Muscle of leg (tissue), 3 donors: ENCODE measurements at regions not wholly inside any gene's neighbourhood (a gene's known extent, or its start where the extent isn't known, plus 50 kb on each side); places are given as distances from the start of the nearest gene placed in this dataset.

Source experiments
- DNase-seq: peaks from one replicate; pipeline ENCODE4 v3.0.0; 2013
- H3K27ac ChIP-seq: one replicate; pipeline ENCODE4 v1.5.1; 2013; ENCODE audit warnings: mild to moderate bottlenecking, low read length, control low read depth
- H3K27me3 ChIP-seq: one replicate; pipeline ENCODE4 v1.6.1; 2013; ENCODE audit warnings: low read length; ENCODE audit not compliant: control insufficient read depth, insufficient read depth
- H3K36me3 ChIP-seq: one replicate; pipeline ENCODE4 v1.6.1; 2013; ENCODE audit warnings: low read length; ENCODE audit not compliant: control insufficient read depth, insufficient read depth
- H3K4me1 ChIP-seq: one replicate; pipeline ENCODE4 v1.6.1; 2013; ENCODE audit warnings: low read length; ENCODE audit not compliant: control insufficient read depth, insufficient read depth
- H3K4me3 ChIP-seq: one replicate; pipeline ENCODE4 v1.5.1; 2013; ENCODE audit warnings: low read length, control low read depth
- H3K9me3 ChIP-seq: replicated peaks from 2 replicates; pipeline ENCODE4 v1.6.1; 2013; ENCODE audit warnings: low read depth, low read length; ENCODE audit not compliant: control insufficient read depth
- WGBS: methylation state at CpG from one replicate; pipeline ENCODE4 v1.1.5; 2013; ENCODE audit warnings: missing lambda C conversion rate; ENCODE audit not compliant: insufficient coverage; 5-methylcytosine and 5-hydroxymethylcytosine counted together

DNA sequence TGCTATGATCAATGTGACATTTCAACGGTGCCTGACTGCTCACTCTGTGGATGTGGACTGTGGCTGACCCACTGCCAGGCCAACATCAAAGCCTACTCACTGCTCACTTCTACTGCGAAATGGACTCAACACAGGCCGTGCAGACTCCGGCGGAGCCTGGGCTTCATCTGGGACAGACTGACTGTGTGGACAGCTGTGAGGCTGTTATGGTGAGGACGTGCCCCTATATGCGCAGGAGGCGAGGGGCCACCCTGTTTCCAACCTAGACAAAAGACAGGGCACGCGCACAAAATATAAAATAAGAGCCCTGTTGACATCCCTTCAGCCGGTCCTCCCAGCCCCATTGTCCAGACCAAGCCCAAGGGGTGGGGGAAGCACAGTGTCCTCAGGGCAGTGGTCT is 514.4 kb upstream of the RAB6C start:
- Histone ChIP-seq H3K27me3 (no peaks in the 10 kb centered on the region), H3K36me3 (no peaks in the 10 kb centered on the region), H3K4me1 (peaks cover 2% of the 10 kb centered on the region), H3K4me3 (no peak overlapping the region), H3K27ac (no peak overlapping the region), H3K9me3 (no peaks in the 10 kb centered on the region)
- DNase-seq, result no peak
- WGBS, result 79% methylated on average over 3 of the region's 11 CpGs

- WGBS, result 87% methylated on average over 10 of the region's 13 CpGs
- no peak for DNase-seq
Measured at GRCh38 chr2:129466389-129466788, 513.1 kb upstream of the RAB6C start.

DNA sequence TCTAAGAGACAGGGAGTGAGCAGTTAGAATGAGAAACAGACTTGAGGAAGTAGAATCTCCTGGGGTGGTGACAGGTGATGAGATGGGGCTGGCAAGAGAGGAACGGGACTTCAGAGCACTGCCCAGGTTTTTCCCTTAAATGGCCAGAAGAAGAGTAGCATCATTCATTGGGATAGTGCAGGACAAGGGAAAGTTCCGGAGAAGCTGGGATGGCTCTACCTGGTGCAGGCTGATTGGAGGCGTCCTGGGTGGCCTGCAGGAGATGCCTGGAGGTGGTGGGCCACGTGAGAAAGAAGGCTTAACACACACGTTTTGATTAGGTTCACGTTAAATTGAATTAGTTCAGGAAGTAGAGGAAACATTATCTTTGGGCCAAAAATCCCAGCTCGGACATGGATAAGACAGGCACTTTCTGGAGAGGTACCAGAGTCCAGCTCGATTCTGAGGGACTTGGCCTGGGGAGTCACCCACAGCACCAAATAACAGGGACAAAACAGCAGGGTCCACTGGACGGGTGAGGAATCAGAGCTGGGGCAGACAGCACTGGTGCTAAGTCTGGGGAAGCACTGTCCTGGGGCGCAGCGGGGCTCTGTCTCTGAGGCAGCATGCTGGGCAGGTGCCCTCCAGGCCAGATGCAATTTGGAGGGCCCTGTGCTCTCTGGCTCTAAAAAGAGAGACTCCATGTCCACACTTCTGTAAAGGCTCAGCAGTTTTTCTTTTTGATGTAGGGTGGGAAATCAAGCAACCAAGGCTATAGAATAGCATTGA is 512.3 kb upstream of the RAB6C start:
- Histone ChIP-seq H3K27me3 (no peaks in the 10 kb centered on the region), H3K27ac (no peak overlapping the region), H3K4me1 (no peaks in the 10 kb centered on the region), H3K9me3 (no peaks in the 10 kb centered on the region), H3K36me3 (no peaks in the 10 kb centered on the region), H3K4me3 (no peak overlapping the region)
- DNase-seq, result no peak
- WGBS, result 63% methylated on average over 11 of the region's 11 CpGs

More at GRCh38 chr2:129466389-129466788, 513.1 kb upstream of the RAB6C start:
- H3K27ac ChIP-seq, result no peak overlapping the region
- H3K9me3 ChIP-seq, result no peaks in the 10 kb centered on the region
- H3K27me3 ChIP-seq, result no peaks in the 10 kb centered on the region
- no peaks in the 10 kb centered on the region for H3K4me1 ChIP-seq
- H3K4me3 ChIP-seq, result no peak overlapping the region
- no peaks in the 10 kb centered on the region for H3K36me3 ChIP-seq

GRCh38 chr2:129467941-129468340 is 511.5 kb upstream of the RAB6C start:
- no peaks in the 10 kb centered on the region for H3K4me1 ChIP-seq
- WGBS, result 76% methylated on average over 2 of the region's 3 CpGs
- H3K4me3 ChIP-seq, result no peak overlapping the region
- no peaks in the 10 kb centered on the region for H3K9me3 ChIP-seq
- H3K36me3 ChIP-seq, result no peaks in the 10 kb centered on the region
- no peaks in the 10 kb centered on the region for H3K27me3 ChIP-seq
- no peak for DNase-seq
- H3K27ac ChIP-seq, result no peak overlapping the region

DNA sequence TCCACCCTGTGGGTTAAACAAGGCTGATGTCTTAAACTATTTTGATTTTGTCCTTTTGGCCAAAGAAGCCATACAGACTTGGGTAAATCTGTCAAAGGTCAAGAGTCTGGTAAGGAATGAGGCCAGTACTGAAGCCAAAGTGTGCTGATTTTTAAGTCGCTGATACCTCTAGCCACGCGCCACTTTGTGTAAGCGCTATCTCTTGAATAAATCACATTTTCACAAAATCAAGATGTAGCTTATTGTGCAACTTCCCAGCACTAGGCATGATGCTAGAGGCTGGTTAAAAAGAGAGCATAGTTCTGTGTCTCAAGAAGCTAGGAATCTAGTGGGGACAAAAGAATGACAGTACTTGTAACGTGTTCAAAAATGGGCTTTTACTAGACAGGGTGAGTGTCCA is 510.6 kb upstream of the RAB6C start:
- no peak overlapping the region for H3K27ac ChIP-seq
- no peak overlapping the region for H3K4me3 ChIP-seq
- no peaks in the 10 kb centered on the region for H3K4me1 ChIP-seq
- H3K9me3 ChIP-seq, result no peaks in the 10 kb centered on the region
- no peak for DNase-seq
- H3K27me3 ChIP-seq, result no peaks in the 10 kb centered on the region
- no peaks in the 10 kb centered on the region for H3K36me3 ChIP-seq
- WGBS, result 56% methylated on average over 1 of the region's 5 CpGs

GRCh38 chr2:129469389-129469788 is 510.1 kb upstream of the RAB6C start:
- Histone ChIP-seq H3K27ac (no peak overlapping the region), H3K4me3 (no peak overlapping the region), H3K36me3 (no peaks in the 10 kb centered on the region), H3K27me3 (no peaks in the 10 kb centered on the region), H3K9me3 (no peaks in the 10 kb centered on the region), H3K4me1 (no peaks in the 10 kb centered on the region)
- no peak for DNase-seq
- WGBS, result 69% methylated on average over 2 of the region's 5 CpGs

- Histone ChIP-seq H3K27ac (no peak overlapping the region), H3K27me3 (no peaks in the 10 kb centered on the region), H3K4me1 (no peaks in the 10 kb centered on the region), H3K9me3 (no peaks in the 10 kb centered on the region), H3K36me3 (no peaks in the 10 kb centered on the region), H3K4me3 (no peak overlapping the region)
- DNase-seq, result no peak
- 88% methylated on average over 3 of the region's 5 CpGs for WGBS
Measured at GRCh38 chr2:129469871-129470270, 509.6 kb upstream of the RAB6C start.

GRCh38 chr2:129478902-129479517 is 500.5 kb upstream of the RAB6C start:
- Histone ChIP-seq H3K4me3 (no peak overlapping the region), H3K36me3 (no peaks in the 10 kb centered on the region), H3K9me3 (no peaks in the 10 kb centered on the region), H3K4me1 (no peaks in the 10 kb centered on the region), H3K27me3 (no peaks in the 10 kb centered on the region), H3K27ac (no peak overlapping the region)
- no peak for DNase-seq
- WGBS, result 35% methylated on average over 2 of the region's 3 CpGs

GRCh38 chr2:129479892-129480291 is 499.6 kb upstream of the RAB6C start:
- no peak for DNase-seq
- H3K9me3 ChIP-seq, result no peaks in the 10 kb centered on the region
- no peaks in the 10 kb centered on the region for H3K36me3 ChIP-seq
- H3K27ac ChIP-seq, result no peak overlapping the region
- 81% methylated on average over 6 of the region's 7 CpGs for WGBS
- no peaks in the 10 kb centered on the region for H3K27me3 ChIP-seq
- no peaks in the 10 kb centered on the region for H3K4me1 ChIP-seq
- H3K4me3 ChIP-seq, result no peak overlapping the region

GRCh38 chr2:129480790-129481189 is 498.7 kb upstream of the RAB6C start:
- Histone ChIP-seq H3K9me3 (no peaks in the 10 kb centered on the region), H3K4me1 (no peaks in the 10 kb centered on the region), H3K27ac (no peak overlapping the region), H3K27me3 (no peaks in the 10 kb centered on the region), H3K4me3 (no peak overlapping the region), H3K36me3 (no peaks in the 10 kb centered on the region)
- WGBS, result 59% methylated on average over 3 of the region's 3 CpGs
- no peak for DNase-seq
